WTC11 (cell line): ENCODE measurements at regions not wholly inside any gene's neighbourhood (a gene's known extent, or its start where the extent isn't known, plus 50 kb on each side); places are given as distances from the start of the nearest gene placed in this dataset.

ENCODE experiments used
- ATAC-seq: fragments of 200-7000 bp; cut with Tn5 transposase; 2 replicates; pipeline ENCODE4 v1.10.0; 2021; ENCODE audit warnings: mild to moderate bottlenecking, moderate library complexity
- CTCF ChIA-PET: fragments of 300-600 bp; sonication (Branson Sonifier 250); formaldehyde crosslinking; loops from one replicate; lab custom pipeline; 2021; ENCODE audit warnings: antibody characterized with exemption; lab: Charles Lee
- POLR2A ChIA-PET: fragments of 350-600 bp; sonication (Branson Sonifier 250); formaldehyde crosslinking; loops from one replicate; lab custom pipeline; 2021; ENCODE audit warnings: antibody characterized with exemption; lab: Charles Lee
- DNase-seq: peaks from one replicate; pipeline ENCODE4 v3.0.0; 2021; ENCODE audit warnings: low spot score
- H3K27ac Mint-ChIP-seq: 2 replicates; pipeline ENCODE4 v1.8.0; 2021; ENCODE audit warnings: mixed read lengths
- H3K27me3 Mint-ChIP-seq: 2 replicates; pipeline ENCODE4 v1.8.0; 2021; ENCODE audit warnings: low read depth, mild to moderate bottlenecking, moderate library complexity, mixed read lengths
- H3K36me3 Mint-ChIP-seq: 2 replicates; pipeline ENCODE4 v1.8.0; 2021; ENCODE audit warnings: mixed read lengths
- H3K4me1 Mint-ChIP-seq: 2 replicates; pipeline ENCODE4 v1.8.0; 2022; ENCODE audit warnings: mixed read lengths
- H3K4me3 Mint-ChIP-seq: 2 replicates; pipeline ENCODE4 v1.8.0; 2021; ENCODE audit warnings: mild to moderate bottlenecking, moderate library complexity, mixed read lengths
- H3K9me3 Mint-ChIP-seq: 2 replicates; pipeline ENCODE4 v1.8.0; 2021; ENCODE audit warnings: mixed read lengths
- ARID4B ChIP-seq: sonication (generic); formaldehyde crosslinking; IDR thresholded peaks from 2 replicates; pipeline ENCODE4 v1.8.0; 2023; ENCODE audit warnings: missing genetic modification reagents, mild to moderate bottlenecking, borderline replicate concordance
- CBFB ChIP-seq: sonication (generic); formaldehyde crosslinking; IDR thresholded peaks from 2 replicates; pipeline ENCODE4 v1.8.1; 2022; ENCODE audit warnings: mild to moderate bottlenecking, low read depth, missing genetic modification reagents
- E2F4 ChIP-seq: sonication (generic); formaldehyde crosslinking; IDR thresholded peaks from 2 replicates; pipeline ENCODE4 v1.8.1; 2022; ENCODE audit warnings: low read depth, mild to moderate bottlenecking, moderate library complexity, missing genetic modification reagents, borderline replicate concordance
- EMX1 ChIP-seq: fragments of 250-450 bp; sonication (Bioruptor Pico); IDR thresholded peaks from 2 replicates; pipeline ENCODE4 v1.8.0; 2021; ENCODE audit warnings: mild to moderate bottlenecking
- ESRRA ChIP-seq: sonication (generic); formaldehyde crosslinking; IDR thresholded peaks from 2 replicates; pipeline ENCODE4 v1.8.1; 2022; ENCODE audit warnings: mild to moderate bottlenecking, missing genetic modification reagents, borderline replicate concordance
- GABPB1 ChIP-seq: sonication (generic); formaldehyde crosslinking; IDR thresholded peaks from 2 replicates; pipeline ENCODE4 v1.8.1; 2023; ENCODE audit warnings: mild to moderate bottlenecking, missing genetic modification reagents
- JAZF1 ChIP-seq: fragments of 250-450 bp; sonication (Bioruptor Pico); IDR thresholded peaks from 2 replicates; pipeline ENCODE4 v1.9.0; 2021; ENCODE audit warnings: moderate library complexity, mild to moderate bottlenecking, inconsistent platforms
- NFATC4 ChIP-seq: fragments of 250-450 bp; sonication (Bioruptor Pico); IDR thresholded peaks from 2 replicates; pipeline ENCODE4 v1.9.0; 2021; ENCODE audit warnings: mild to moderate bottlenecking
- RELA ChIP-seq: sonication (generic); formaldehyde crosslinking; IDR thresholded peaks from 2 replicates; pipeline ENCODE4 v1.8.1; 2022; ENCODE audit warnings: missing genetic modification reagents, mild to moderate bottlenecking, borderline replicate concordance
- STAT6 ChIP-seq: sonication (generic); formaldehyde crosslinking; conservative IDR thresholded peaks from 2 replicates; pipeline ENCODE4 v1.8.1; 2023; ENCODE audit warnings: mild to moderate bottlenecking, low read depth, missing genetic modification reagents, moderate library complexity
- TEAD4 ChIP-seq: sonication (generic); formaldehyde crosslinking; IDR thresholded peaks from 2 replicates; pipeline ENCODE4 v1.8.0; 2022; ENCODE audit warnings: mild to moderate bottlenecking, missing genetic modification reagents
- ZNF263 ChIP-seq: sonication (generic); formaldehyde crosslinking; IDR thresholded peaks from 2 replicates; pipeline ENCODE4 v1.8.1; 2022; ENCODE audit warnings: low read depth, mild to moderate bottlenecking, moderate library complexity, missing genetic modification reagents
- ZNF317 ChIP-seq: sonication (generic); formaldehyde crosslinking; IDR thresholded peaks from 2 replicates; pipeline ENCODE4 v1.8.1; 2023; ENCODE audit warnings: low read depth, mild to moderate bottlenecking, moderate library complexity, missing genetic modification reagents, borderline replicate concordance
- ZNF532 ChIP-seq: fragments of 250-450 bp; sonication (Bioruptor Pico); IDR thresholded peaks from 2 replicates; pipeline ENCODE4 v1.9.0; 2021; ENCODE audit warnings: mild to moderate bottlenecking, borderline replicate concordance
- TF ChIP-seq, protein P1 (sequence below): sonication (generic); formaldehyde crosslinking; IDR thresholded peaks from 2 replicates; pipeline ENCODE4 v1.8.1; 2022; ENCODE audit warnings: mild to moderate bottlenecking, moderate library complexity, missing genetic modification reagents

- TF ChIP-seq STAT6 (CRISPR knock-in tag) = no peak
- no peak for TF ChIP-seq RELA (CRISPR knock-in tag)
- TF ChIP-seq ZNF532 (CRISPR knock-in tag) = no peak
- no peak for TF ChIP-seq E2F4
- no peak for TF ChIP-seq TEAD4 (CRISPR knock-in tag)
- TF ChIP-seq ARID4B (CRISPR knock-in tag) = no peak
- TF ChIP-seq, protein P1, sequence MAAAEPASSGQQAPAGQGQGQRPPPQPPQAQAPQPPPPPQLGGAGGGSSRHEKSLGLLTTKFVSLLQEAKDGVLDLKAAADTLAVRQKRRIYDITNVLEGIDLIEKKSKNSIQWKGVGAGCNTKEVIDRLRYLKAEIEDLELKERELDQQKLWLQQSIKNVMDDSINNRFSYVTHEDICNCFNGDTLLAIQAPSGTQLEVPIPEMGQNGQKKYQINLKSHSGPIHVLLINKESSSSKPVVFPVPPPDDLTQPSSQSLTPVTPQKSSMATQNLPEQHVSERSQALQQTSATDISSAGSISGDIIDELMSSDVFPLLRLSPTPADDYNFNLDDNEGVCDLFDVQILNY (CRISPR knock-in tag) = no peak
These were observed 155.9 kb upstream of the ZNF217 start (continued) for GRCh38 chr20:53749499-53749898.

GRCh38 chr20:53748821-53749421 lies 155.3 kb upstream of the ZNF217 start:
- peaks cover 61% of the 10 kb centered on the region for H3K4me1 Mint-ChIP-seq
- no peaks in the 10 kb centered on the region for H3K36me3 Mint-ChIP-seq
- no peak for DNase-seq
- no peaks in the 10 kb centered on the region for H3K27me3 Mint-ChIP-seq
- ChIA-PET POLR2A (interaction anchor here (0.5 kb wide), 1 partner anchor 8 kb away, joined by 3 read pairs; no protein-coding TSS in a partner anchor), CTCF (interaction anchor here (1.0 to 1.1 kb wide), 2 partner anchors 10 to 152 kb away, joined by 3 to 4 read pairs; no protein-coding TSS in a partner anchor)
- TF ChIP-seq ZNF317 (CRISPR knock-in tag) (no peak), ESRRA (CRISPR knock-in tag) (no peak), NFATC4 (CRISPR knock-in tag) (no peak), GABPB1 (CRISPR knock-in tag) (no peak), ZNF263 (CRISPR knock-in tag) (no peak), CBFB (CRISPR knock-in tag) (no peak), EMX1 (CRISPR knock-in tag) (no peak), JAZF1 (CRISPR knock-in tag) (no peak), STAT6 (CRISPR knock-in tag) (no peak)
- TF ChIP-seq, protein P1 (CRISPR knock-in tag) = no peak
- H3K4me3 Mint-ChIP-seq = no peak overlapping the region
- H3K9me3 Mint-ChIP-seq = no peaks in the 10 kb centered on the region
- H3K27ac Mint-ChIP-seq = peak overlapping the region; percentile 34; the same call in 1 of the 2 replicates
- no peak for ATAC-seq
